ENCODE measurements at regions not wholly inside any gene's neighbourhood (a gene's known extent, or its start where the extent isn't known, plus 50 kb on each side); places are given as distances from the start of the nearest gene placed in this dataset.

GRCh38 chr21:22898051-22898665 is 1899.9 kb downstream of the NCAM2 start:
- DNase-seq (ENCODE audit: low read depth) = no peak

GRCh38 chr21:22900490-22900889 is 1902.3 kb downstream of the NCAM2 start:
- DNase-seq (ENCODE audit: low read depth) = no peak

GRCh38 chr21:22903851-22904250 is 1905.6 kb downstream of the NCAM2 start:
- DNase-seq (ENCODE audit: low read depth) = no peak

GRCh38 chr21:22904385-22904784 is 1906.2 kb downstream of the NCAM2 start:
- DNase-seq (ENCODE audit: low read depth) = no peak

- no peak for DNase-seq (ENCODE audit: low read depth)
These were observed 1926.8 kb downstream of the NCAM2 start for GRCh38 chr21:22925032-22925431.

GRCh38 chr21:22927469-22927868 is 1929.3 kb downstream of the NCAM2 start:
- no peak for DNase-seq (ENCODE audit: low read depth)

GRCh38 chr21:22941779-22942490 is 1943.7 kb downstream of the NCAM2 start:
- no peak for DNase-seq (ENCODE audit: low read depth)

- DNase-seq (ENCODE audit: low read depth) = no peak
These were observed 1957.3 kb downstream of the NCAM2 start for GRCh38 chr21:22955559-22955958.

GRCh38 chr21:22961258-22961657 is 1963.0 kb downstream of the NCAM2 start:
- no peak for DNase-seq (ENCODE audit: low read depth)

GRCh38 chr21:22965455-22966135 is 1967.4 kb downstream of the NCAM2 start:
- DNase-seq (ENCODE audit: low read depth) = no peak

GRCh38 chr21:22981819-22982218 is 1983.6 kb downstream of the NCAM2 start:
- DNase-seq (ENCODE audit: low read depth) = no peak

GRCh38 chr21:22993144-22993543 is 1994.9 kb downstream of the NCAM2 start:
- DNase-seq (ENCODE audit: low read depth) = no peak

GRCh38 chr21:22993822-22994574 is 1995.8 kb downstream of the NCAM2 start:
- DNase-seq (ENCODE audit: low read depth) = no peak

GRCh38 chr21:23003951-23004350 is 2005.7 kb downstream of the NCAM2 start:
- no peak for DNase-seq (ENCODE audit: low read depth)

GRCh38 chr21:23008601-23009202 is 2010.5 kb downstream of the NCAM2 start:
- DNase-seq (ENCODE audit: low read depth) = no peak

- DNase-seq (ENCODE audit: low read depth) = no peak
These were observed 2011.2 kb downstream of the NCAM2 start for GRCh38 chr21:23009360-23009759.

- no peak for DNase-seq (ENCODE audit: low read depth)
These were observed 2015.8 kb downstream of the NCAM2 start for GRCh38 chr21:23014021-23014420.

- no peak for DNase-seq (ENCODE audit: low read depth)
These were observed 2018.4 kb downstream of the NCAM2 start for GRCh38 chr21:23016617-23017016.

GRCh38 chr21:23017989-23018388 is 2019.8 kb downstream of the NCAM2 start:
- no peak for DNase-seq (ENCODE audit: low read depth)

- DNase-seq (ENCODE audit: low read depth) = no peak
These were observed 2022.8 kb downstream of the NCAM2 start for GRCh38 chr21:23020969-23021368.

GRCh38 chr21:23021481-23021880 is 2023.3 kb downstream of the NCAM2 start:
- no peak for DNase-seq (ENCODE audit: low read depth)

GRCh38 chr21:23026878-23027277 is 2028.7 kb downstream of the NCAM2 start:
- no peak for DNase-seq (ENCODE audit: low read depth)

Data from stromal cell of bone marrow (primary cell).